ENCODE measurements at regions not wholly inside any gene's neighbourhood (a gene's known extent, or its start where the extent isn't known, plus 50 kb on each side); places are given as distances from the start of the nearest gene placed in this dataset.

DNA sequence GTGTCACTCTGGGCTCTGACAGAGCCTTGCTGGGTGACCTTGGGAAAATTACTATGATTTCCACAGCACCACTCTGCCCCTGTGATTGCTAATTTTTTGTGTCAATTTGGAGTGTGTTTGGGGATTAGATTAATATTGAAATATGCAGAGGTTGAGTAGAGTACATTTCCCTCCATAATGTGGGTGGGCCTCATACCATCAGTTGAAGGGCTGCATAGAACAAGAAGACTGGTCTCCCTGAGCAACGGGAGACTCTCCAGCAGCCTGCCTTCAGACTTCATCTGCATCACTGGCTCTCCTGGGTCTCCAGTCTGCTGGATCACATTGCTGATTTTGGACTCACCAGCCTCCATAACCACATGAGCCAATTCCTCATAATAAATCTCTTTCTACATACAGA lies 313.7 kb downstream of the TNS1 start (continued):
- TF ChIP-seq ZNF687 (CRISPR knock-in tag; IDR thresholded peaks at IDR 0.05) (no peak), ZNF567 (CRISPR knock-in tag; IDR thresholded peaks at IDR 0.05; ENCODE audit: borderline replicate concordance) (no peak), ZNF24 (IDR thresholded peaks at IDR 0.05) (no peak)

DNA sequence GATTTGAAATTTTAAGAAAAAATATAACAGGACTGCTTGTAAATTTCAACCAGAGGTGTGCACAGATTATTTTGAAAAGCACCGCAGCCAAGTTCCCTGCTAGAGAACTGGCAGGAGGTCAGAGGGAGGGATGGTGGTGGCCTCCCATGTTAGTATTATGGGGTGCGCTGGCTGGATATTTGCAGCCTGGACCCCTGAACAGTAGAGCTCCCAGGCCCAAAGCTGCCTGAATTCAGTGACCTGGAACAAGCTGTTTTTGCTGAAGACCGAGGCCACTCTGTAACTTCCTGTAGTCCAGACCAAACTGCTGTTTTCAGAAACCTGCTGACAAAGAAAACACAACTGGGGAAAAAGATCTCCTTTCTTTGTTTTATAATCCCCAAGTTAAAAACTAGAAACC lies 314.3 kb downstream of the TNS1 start:
- Histone ChIP-seq H3K79me2 (ENCODE audit: insufficient read depth, low read length) (no peaks in the 10 kb centered on the region), H3K4me1 (ENCODE audit: insufficient read depth, low read length) (peaks cover 10% of the 10 kb centered on the region), H3K4me2 (ENCODE audit: low read depth, low read length) (no peak overlapping the region), H3K9me3 (ENCODE audit: low read length) (no peaks in the 10 kb centered on the region), H3K9ac (ENCODE audit: insufficient read depth, low read depth, low read length) (no peak overlapping the region), H4K20me1 (ENCODE audit: insufficient read depth, low read length) (no peaks in the 10 kb centered on the region; the same call in 1 of the 2 replicates), H3K36me3 (replicated peaks in 1 of 2; ENCODE audit: control insufficient read depth in 1 of 2, insufficient read depth in 2 of 2, low read length in 2 of 2) (no peaks in the 10 kb centered on the region), H2AFZ (ENCODE audit: low read length) (no peak overlapping the region), H3K4me3 (replicated peaks in 1 of 3; ENCODE audit: insufficient read depth in 1 of 3, low read depth in 2 of 3, low read length in 3 of 3) (no peak overlapping the region), H3K27ac (ENCODE audit: extremely low read length, insufficient read depth, low read length) (no peak overlapping the region), H3K27me3 (ENCODE audit: control insufficient read depth in 1 of 2, insufficient read depth in 2 of 2, low read length in 2 of 2) (no peaks in the 10 kb centered on the region; a peak in 1 of 5 replicates)
- FAIRE-seq: no peak
- DNase-seq (ENCODE audit: low spot score): no peak
- in situ Hi-C loops (cut with HindIII; ENCODE audit: extremely low pct_ligation_motif_present, low pct_unique_long_range_greater_than_20kb): no loop called here
- no peak for ATAC-seq
- no TSS peak for BruUV-seq (replicated peaks)
- WGBS (ENCODE audit: low lambda C conversion rate): 53% methylated on average over 3 of the region's 3 CpGs
- ChIA-PET CTCF (ENCODE audit: low intra/inter-chr PET ratio, low total read pairs) (no interaction called here), POLR2A (no interaction called here)
- intact Hi-C loops (cut with micrococcal nuclease; ENCODE audit: unreplicated experiment): no loop called here
- no peak for TF ChIP-seq KDM5B (CRISPR knock-in tag; IDR thresholded peaks at IDR 0.05; ENCODE audit: borderline replicate concordance)
- no peak for TF ChIP-seq AGO1 (IDR thresholded peaks at IDR 0.05; ENCODE audit: low read depth, low read length, poor library complexity, severe bottlenecking)
- no peak for TF ChIP-seq SIN3B (IDR thresholded peaks at IDR 0.05; ENCODE audit: low read length)
- TF ChIP-seq RNF219 (CRISPR knock-in tag; IDR thresholded peaks at IDR 0.05): no peak
- no peak for TF ChIP-seq MED13 (CRISPR knock-in tag; IDR thresholded peaks at IDR 0.05)
- TF ChIP-seq CEBPZ (IDR thresholded peaks at IDR 0.05; ENCODE audit: low read length): no peak
- no peak for TF ChIP-seq PHF21A (CRISPR knock-in tag; IDR thresholded peaks at IDR 0.05)
- TF ChIP-seq ARNT2 (CRISPR knock-in tag; IDR thresholded peaks at IDR 0.05; ENCODE audit: low read depth): no peak
- no peak for TF ChIP-seq CCDC6 (CRISPR knock-in tag; IDR thresholded peaks at IDR 0.05)
- TF ChIP-seq GPN1 (CRISPR knock-in tag; IDR thresholded peaks at IDR 0.05; ENCODE audit: borderline replicate concordance): no peak
- TF ChIP-seq KMT2A (CRISPR knock-in tag; IDR thresholded peaks at IDR 0.05): no peak
- TF ChIP-seq ELF1 (CRISPR knock-in tag; IDR thresholded peaks at IDR 0.05): no peak
- TF ChIP-seq RBM22 (optimal IDR thresholded peaks at IDR 0.05; ENCODE audit: low read length): no peak
